Neuronal stem cell (in vitro differentiated cells): ENCODE measurements at regions not wholly inside any gene's neighbourhood (a gene's known extent, or its start where the extent isn't known, plus 50 kb on each side); places are given as distances from the start of the nearest gene placed in this dataset.

Experiments used
- DNase-seq: peaks from one replicate; pipeline ENCODE4 v3.0.0-alpha.2; 2013; ENCODE audit warnings: low spot score
- H2AFZ ChIP-seq: one replicate; pipeline ENCODE4 v1.6.1; 2013; ENCODE audit warnings: mild to moderate bottlenecking, low read length, inconsistent platforms
- H2AK5ac ChIP-seq: 2 replicates; pipeline ENCODE4 v1.6.1; 2013; ENCODE audit warnings: low read depth, mild to moderate bottlenecking, inconsistent platforms, low read length, moderate library complexity, mixed read lengths
- H2BK120ac ChIP-seq: 2 replicates; pipeline ENCODE4 v1.6.1; 2013; ENCODE audit warnings: low read depth, mild to moderate bottlenecking, inconsistent platforms, low read length, moderate library complexity, mixed read lengths
- H2BK12ac ChIP-seq: one replicate; pipeline ENCODE4 v1.6.1; 2013; ENCODE audit warnings: low read length, inconsistent platforms
- H2BK15ac ChIP-seq: 2 replicates; pipeline ENCODE4 v1.6.1; 2013; ENCODE audit warnings: mild to moderate bottlenecking, low read length, inconsistent platforms, mixed read lengths
- H2BK5ac ChIP-seq: one replicate; pipeline ENCODE4 v1.6.1; 2013; ENCODE audit warnings: inconsistent platforms, mild to moderate bottlenecking, low read length, moderate library complexity
- H3K14ac ChIP-seq: one replicate; pipeline ENCODE4 v1.6.1; 2013; ENCODE audit warnings: low read length, inconsistent platforms
- H3K18ac ChIP-seq: 2 replicates; pipeline ENCODE4 v1.6.1; 2013; ENCODE audit warnings: low read length, inconsistent platforms
- H3K23ac ChIP-seq: 2 replicates; pipeline ENCODE4 v1.6.1; 2013; ENCODE audit warnings: low read depth, mild to moderate bottlenecking, mixed read lengths, low read length, inconsistent platforms; ENCODE audit not compliant: poor library complexity
- H3K27ac ChIP-seq: replicated peaks from 3 replicates; pipeline ENCODE4 v1.5.1; 2013; ENCODE audit warnings: low read length, inconsistent platforms
- H3K27me3 ChIP-seq, 3 experiments: 2 replicates each; pipeline ENCODE4 v1.6.1; 2013; ENCODE audit warnings: low read length in 3 of 3, mild to moderate bottlenecking in 2 of 3, inconsistent platforms in 1 of 3, low read depth in 1 of 3, mixed read lengths in 1 of 3, moderate library complexity in 1 of 3; ENCODE audit not compliant: control insufficient read depth in 3 of 3, insufficient read depth in 3 of 3
- H3K36me3 ChIP-seq, 2 donors: replicated peaks in 1 of 2; 2 replicates each; pipeline ENCODE4 v1.6.1; 2013; ENCODE audit warnings: low read length in 2 of 2; ENCODE audit not compliant: control insufficient read depth in 2 of 2, insufficient read depth in 2 of 2
- H3K4ac ChIP-seq: 2 replicates; pipeline ENCODE4 v1.6.1; 2013; ENCODE audit warnings: inconsistent platforms, mild to moderate bottlenecking, low read length, moderate library complexity
- H3K4me1 ChIP-seq, 2 donors: 1 replicate in 1 of 2; 2 replicates in 1 of 2; pipeline ENCODE4 v1.6.1; 2013; ENCODE audit warnings: low read length in 2 of 2, low read depth in 1 of 2; ENCODE audit not compliant: control insufficient read depth in 2 of 2, insufficient read depth in 1 of 2
- H3K4me2 ChIP-seq: one replicate; pipeline ENCODE4 v1.6.1; 2013; ENCODE audit warnings: mild to moderate bottlenecking, low read length, inconsistent platforms; ENCODE audit not compliant: insufficient read depth, poor library complexity, severe bottlenecking
- H3K4me3 ChIP-seq, 2 donors: 2 replicates each; pipeline ENCODE4 v1.5.1; 2013; ENCODE audit warnings: low read length in 2 of 2, mild to moderate bottlenecking in 2 of 2, inconsistent platforms in 1 of 2, moderate library complexity in 1 of 2
- H3K79me1 ChIP-seq: one replicate; pipeline ENCODE4 v1.6.1; 2013; ENCODE audit warnings: low read depth, mild to moderate bottlenecking, inconsistent platforms, low read length, moderate library complexity
- H3K9ac ChIP-seq: one replicate; pipeline ENCODE4 v1.6.1; 2013; ENCODE audit warnings: mild to moderate bottlenecking, low read depth, low read length, inconsistent platforms; ENCODE audit not compliant: poor library complexity
- H3K9me3 ChIP-seq, 2 donors: replicated peaks in 1 of 2; 2 replicates each; pipeline versions ENCODE3 to v1.6.1; 2013; ENCODE audit warnings: low read length in 2 of 2, mild to moderate bottlenecking in 2 of 2, inconsistent platforms in 1 of 2, low read depth in 1 of 2, mixed read lengths in 1 of 2, moderate library complexity in 1 of 2; ENCODE audit not compliant: control insufficient read depth in 2 of 2, insufficient read depth in 1 of 2
- H4K8ac ChIP-seq: one replicate; pipeline ENCODE4 v1.6.1; 2013; ENCODE audit warnings: low read depth, mild to moderate bottlenecking, inconsistent platforms, low read length, moderate library complexity
- H4K91ac ChIP-seq: one replicate; pipeline ENCODE4 v1.6.1; 2013; ENCODE audit warnings: low read length, low read depth, mild to moderate bottlenecking, inconsistent platforms; ENCODE audit not compliant: poor library complexity
- WGBS, 2 donors: extraction: QIAGEN DNeasy Blood & Tissue Kit; methylation state at CpG; one replicate each; pipeline ENCODE4 v1.1.7; 2013; ENCODE audit warnings: missing lambda C conversion rate in 2 of 2, mixed read lengths in 1 of 2; ENCODE audit not compliant: insufficient read length in 2 of 2, insufficient replicate concordance in 1 of 2; ENCODE audit errors: extremely low coverage in 2 of 2; 5-methylcytosine and 5-hydroxymethylcytosine counted together

DNA sequence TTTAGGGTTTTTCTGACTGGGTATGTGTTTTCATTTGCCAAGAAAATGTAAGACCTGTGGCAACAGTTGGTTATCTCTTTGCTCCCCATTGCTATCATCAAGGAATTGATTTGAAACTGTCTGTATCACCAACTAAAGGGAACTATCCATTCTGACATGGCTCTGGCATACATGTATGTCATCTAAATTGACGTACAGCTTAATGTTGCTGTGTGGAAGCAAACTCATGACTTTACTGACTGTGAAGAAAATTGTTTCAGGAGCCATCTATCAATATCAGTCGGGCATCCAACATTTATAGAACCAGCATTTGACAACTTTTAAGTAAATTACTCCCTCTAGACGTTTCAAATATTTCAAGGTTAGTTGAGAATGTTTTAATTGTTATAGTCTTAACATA lies 555.8 kb upstream of the EPHA7 start:
- WGBS, 2 donors = no CpG with 5 or more reads among the region's 3 CpGs
- Histone ChIP-seq H4K8ac (no peak overlapping the region), H3K18ac (no peak overlapping the region), H3K4me1 (peaks cover 2 to 3% of the 10 kb centered on the region in 2 donors), H3K4ac (no peak overlapping the region), H3K4me2 (no peak overlapping the region), H3K79me1 (no peaks in the 10 kb centered on the region), H3K23ac (no peak overlapping the region), H2BK12ac (no peak overlapping the region), H3K9me3 (no peaks in the 10 kb centered on the region), H2AK5ac (no peak overlapping the region), H3K27ac (no peak overlapping the region), H2BK120ac (no peak overlapping the region), H3K9ac (no peak overlapping the region), H4K91ac (no peak overlapping the region), H2BK5ac (no peak overlapping the region), H3K36me3 (no peaks in the 10 kb centered on the region), H3K27me3 (no peaks in the 10 kb centered on the region), H2BK15ac (no peak overlapping the region), H3K14ac (no peak overlapping the region), H2AFZ (no peak overlapping the region), H3K4me3 (no peak overlapping the region)
- DNase-seq = no peak

DNA sequence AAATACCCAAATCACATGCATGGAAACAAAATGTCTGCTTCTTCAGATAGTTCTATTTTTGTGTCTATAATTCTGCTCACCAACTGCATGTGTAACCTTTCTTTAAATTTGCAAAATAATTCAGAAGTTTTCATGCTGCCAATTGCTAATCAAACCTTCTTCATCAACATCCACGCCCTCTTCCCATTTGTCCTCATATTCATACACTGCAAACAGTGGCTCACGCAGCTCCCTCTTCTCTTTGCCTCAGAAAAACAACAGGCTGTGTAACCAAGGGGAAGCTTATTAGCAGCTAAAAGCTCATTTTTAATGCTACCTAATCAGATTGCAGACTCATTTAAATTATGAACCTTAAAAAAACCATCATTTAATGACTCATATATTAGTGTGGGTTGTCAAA lies 555.0 kb upstream of the EPHA7 start:
- Histone ChIP-seq H3K9me3 (no peaks in the 10 kb centered on the region), H3K14ac (no peak overlapping the region), H3K18ac (no peak overlapping the region), H3K4ac (no peak overlapping the region), H3K79me1 (no peaks in the 10 kb centered on the region), H3K4me3 (no peak overlapping the region), H2BK12ac (no peak overlapping the region), H2AFZ (no peak overlapping the region), H3K23ac (no peak overlapping the region), H2BK120ac (no peak overlapping the region), H2BK15ac (no peak overlapping the region), H2BK5ac (no peak overlapping the region), H3K36me3 (no peaks in the 10 kb centered on the region), H2AK5ac (no peak overlapping the region), H3K27me3 (no peaks in the 10 kb centered on the region), H4K8ac (no peak overlapping the region), H3K4me1 (peaks cover 2 to 3% of the 10 kb centered on the region in 2 donors), H3K27ac (no peak overlapping the region), H3K4me2 (no peak overlapping the region), H3K9ac (no peak overlapping the region), H4K91ac (no peak overlapping the region)
- no CpG with 5 or more reads among the region's 2 CpGs for WGBS, 2 donors
- DNase-seq = no peak

DNA sequence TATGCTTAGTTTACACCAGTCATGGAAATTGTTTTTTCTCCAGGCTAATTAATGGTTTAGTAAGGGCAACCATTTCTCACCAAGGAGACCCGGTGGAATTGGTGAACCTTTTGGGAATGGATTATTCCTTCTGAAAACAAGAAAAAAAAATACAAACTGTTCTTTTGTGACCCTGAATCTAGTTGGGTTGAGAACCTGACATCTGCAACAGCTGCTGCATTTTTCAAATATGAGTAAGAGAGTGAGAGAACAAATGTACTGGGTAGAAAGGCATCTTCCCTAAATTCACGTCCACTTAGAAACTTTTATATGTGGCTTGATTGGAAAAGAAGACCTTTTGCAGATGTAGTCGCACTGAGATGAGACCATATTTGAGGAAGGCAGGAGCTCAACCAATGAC lies 553.4 kb upstream of the EPHA7 start:
- peaks cover 2 to 3% of the 10 kb centered on the region in 2 donors for H3K4me1 ChIP-seq
- no peak overlapping the region for H4K91ac ChIP-seq
- H3K9ac ChIP-seq = no peak overlapping the region
- no peak overlapping the region for H2AK5ac ChIP-seq
- no peak overlapping the region for H2AFZ ChIP-seq
- no peaks in the 10 kb centered on the region for H3K27me3 ChIP-seq
- H4K8ac ChIP-seq = no peak overlapping the region
- H3K18ac ChIP-seq = no peak overlapping the region
- H2BK15ac ChIP-seq = no peak overlapping the region
- H3K4me3 ChIP-seq = no peak overlapping the region
- no peak overlapping the region for H3K23ac ChIP-seq
- H3K9me3 ChIP-seq = no peaks in the 10 kb centered on the region
- no peak for DNase-seq
- H3K14ac ChIP-seq = no peak overlapping the region
- H3K36me3 ChIP-seq = no peaks in the 10 kb centered on the region
- H2BK120ac ChIP-seq = no peak overlapping the region
- no peak overlapping the region for H2BK12ac ChIP-seq
- H3K4ac ChIP-seq = no peak overlapping the region
- H3K4me2 ChIP-seq = no peak overlapping the region
- H3K27ac ChIP-seq = no peak overlapping the region
- H2BK5ac ChIP-seq = no peak overlapping the region
- no CpG with 5 or more reads among the region's 3 CpGs for WGBS, 2 donors
- H3K79me1 ChIP-seq = no peaks in the 10 kb centered on the region

DNA sequence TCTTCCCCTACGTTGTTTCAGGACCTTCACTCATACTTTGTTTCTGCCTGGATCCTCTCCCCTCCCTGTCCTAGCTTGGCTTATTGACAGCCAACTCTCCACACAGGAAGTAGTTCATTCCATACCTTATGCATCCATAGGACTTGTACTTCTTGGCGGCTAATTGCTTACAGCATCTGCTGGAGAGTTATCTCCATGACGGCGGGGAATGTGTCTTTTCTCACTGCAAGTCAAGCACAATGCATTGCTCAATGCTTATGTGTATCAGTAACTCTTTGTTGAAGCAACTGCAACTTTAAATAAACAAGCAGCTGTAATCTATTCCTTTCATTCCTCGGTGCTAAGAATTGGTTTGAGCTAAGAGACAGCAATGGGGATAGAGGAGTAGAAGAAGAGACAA lies 551.3 kb upstream of the EPHA7 start:
- H3K27me3 ChIP-seq = no peaks in the 10 kb centered on the region
- H4K8ac ChIP-seq = no peak overlapping the region
- no peak overlapping the region for H2BK120ac ChIP-seq
- no peak overlapping the region for H2BK15ac ChIP-seq
- no CpG with 5 or more reads among the region's 5 CpGs for WGBS, 2 donors
- no peak overlapping the region for H4K91ac ChIP-seq
- H2BK5ac ChIP-seq = no peak overlapping the region
- H3K18ac ChIP-seq = no peak overlapping the region
- no peak for DNase-seq
- no peaks in the 10 kb centered on the region for H3K79me1 ChIP-seq
- H2AFZ ChIP-seq = peak overlapping the region; percentile 4
- H3K4ac ChIP-seq = no peak overlapping the region
- H2AK5ac ChIP-seq = no peak overlapping the region
- H3K9ac ChIP-seq = no peak overlapping the region
- no peak overlapping the region for H3K27ac ChIP-seq
- H3K4me2 ChIP-seq = no peak overlapping the region
- peaks cover 2 to 3% of the 10 kb centered on the region in 2 donors for H3K4me1 ChIP-seq
- H2BK12ac ChIP-seq = no peak overlapping the region
- H3K4me3 ChIP-seq = no peak overlapping the region
- no peak overlapping the region for H3K23ac ChIP-seq
- H3K36me3 ChIP-seq = no peaks in the 10 kb centered on the region
- H3K9me3 ChIP-seq = no peaks in the 10 kb centered on the region
- no peak overlapping the region for H3K14ac ChIP-seq
